GM10266 (cell line): ENCODE measurements at regions not wholly inside any gene's neighbourhood (a gene's known extent, or its start where the extent isn't known, plus 50 kb on each side); places are given as distances from the start of the nearest gene placed in this dataset.

Source experiments
- DNase-seq: peaks from one replicate; pipeline ENCODE4 v3.0.0; 2012; ENCODE audit errors: extremely low spot score
- CTCF ChIP-seq: IDR thresholded peaks from 2 replicates; pipeline ENCODE4 v1.5.1; 2012; ENCODE audit warnings: mild to moderate bottlenecking, low read depth; ENCODE audit not compliant: control insufficient read depth, insufficient read depth; ENCODE audit errors: missing control alignments

GRCh38 chr7:11236680-11237079 is 263.0 kb downstream of the PHF14 start:
- DNase-seq, result no peak
- no peak for TF ChIP-seq CTCF

GRCh38 chr7:11237742-11238141 is 264.1 kb downstream of the PHF14 start:
- TF ChIP-seq CTCF, result no peak
- no peak for DNase-seq

GRCh38 chr7:11239316-11239715 is 265.6 kb downstream of the PHF14 start:
- TF ChIP-seq CTCF, result no peak
- DNase-seq, result no peak

GRCh38 chr7:11243739-11244138 is 270.1 kb downstream of the PHF14 start:
- no peak for TF ChIP-seq CTCF
- no peak for DNase-seq

GRCh38 chr7:11244149-11244548 is 270.5 kb downstream of the PHF14 start:
- DNase-seq, result no peak
- TF ChIP-seq CTCF, result no peak

- no peak for TF ChIP-seq CTCF
- DNase-seq, result no peak
Measured at GRCh38 chr7:11247545-11247944, 273.9 kb downstream of the PHF14 start.

GRCh38 chr7:11251436-11251835 is 277.8 kb downstream of the PHF14 start:
- no peak for TF ChIP-seq CTCF

More at GRCh38 chr7:11251436-11251835, 277.8 kb downstream of the PHF14 start:
- DNase-seq, result no peak
